BJ (cell line): ENCODE measurements at regions not wholly inside any gene's neighbourhood (a gene's known extent, or its start where the extent isn't known, plus 50 kb on each side); places are given as distances from the start of the nearest gene placed in this dataset.
"Not testable (repeated sequence)": the region's sequence is repeated elsewhere in the genome, so short reads cannot be mapped to it uniquely, and the experiment has no call there.

ENCODE experiments used
- CTCF ChIA-PET: fragments of 350-600 bp; formaldehyde crosslinking; extraction: SDS; loops from one replicate; lab custom pipeline; 2021; ENCODE audit warnings: antibody characterized with exemption, inconsistent platforms; lab: Yijun Ruan, JAX
- POLR2A ChIA-PET: fragments of 300-600 bp; sonication (Branson Sonifier 250); formaldehyde crosslinking; extraction: SDS; loops from one replicate; lab custom pipeline; 2021; ENCODE audit warnings: antibody characterized with exemption; lab: Charles Lee
- DNase-seq: peaks from one replicate; pipeline ENCODE4 v3.0.0-alpha.2; 2011; ENCODE audit warnings: low read depth
- H3K27me3 ChIP-seq: 2 replicates; pipeline ENCODE4 v1.6.0; 2011; ENCODE audit warnings: low read length; ENCODE audit not compliant: control insufficient read depth, insufficient read depth
- H3K36me3 ChIP-seq: 2 replicates; pipeline ENCODE4 v1.5.1; 2011; ENCODE audit warnings: low read length; ENCODE audit not compliant: control insufficient read depth, insufficient read depth
- H3K4me3 ChIP-seq: 2 replicates; pipeline ENCODE4 v1.5.1; 2011; ENCODE audit warnings: low read depth, mild to moderate bottlenecking, control low read depth, low read length
- TF ChIP-seq, protein P1 (sequence below): IDR thresholded peaks from 2 replicates; pipeline ENCODE4 v1.5.1; 2011; ENCODE audit warnings: low read depth, mild to moderate bottlenecking, control low read depth, inconsistent platforms, low read length, moderate library complexity; ENCODE audit not compliant: insufficient read depth

DNA sequence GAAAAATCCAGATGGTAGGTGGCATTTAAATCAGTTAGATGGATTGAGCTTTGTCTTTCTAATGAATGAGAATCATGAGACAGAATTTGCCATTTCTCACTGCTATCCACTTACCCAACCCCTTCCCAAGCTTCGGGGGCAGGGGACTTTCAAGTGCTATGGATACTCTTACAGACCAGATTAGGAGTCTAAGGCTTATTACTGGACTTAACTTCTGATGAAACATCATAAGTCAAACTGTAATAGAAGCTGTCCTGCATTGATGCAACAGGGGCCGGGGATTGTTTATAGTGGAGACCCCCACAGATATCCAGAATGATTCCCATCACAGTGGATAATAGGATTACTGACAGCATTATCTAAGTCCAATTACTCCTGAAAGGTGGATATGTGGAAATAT is 267.0 kb downstream of the NUF2 start:
- H3K27me3 ChIP-seq, result no peaks in the 10 kb centered on the region
- TF ChIP-seq, protein P1, sequence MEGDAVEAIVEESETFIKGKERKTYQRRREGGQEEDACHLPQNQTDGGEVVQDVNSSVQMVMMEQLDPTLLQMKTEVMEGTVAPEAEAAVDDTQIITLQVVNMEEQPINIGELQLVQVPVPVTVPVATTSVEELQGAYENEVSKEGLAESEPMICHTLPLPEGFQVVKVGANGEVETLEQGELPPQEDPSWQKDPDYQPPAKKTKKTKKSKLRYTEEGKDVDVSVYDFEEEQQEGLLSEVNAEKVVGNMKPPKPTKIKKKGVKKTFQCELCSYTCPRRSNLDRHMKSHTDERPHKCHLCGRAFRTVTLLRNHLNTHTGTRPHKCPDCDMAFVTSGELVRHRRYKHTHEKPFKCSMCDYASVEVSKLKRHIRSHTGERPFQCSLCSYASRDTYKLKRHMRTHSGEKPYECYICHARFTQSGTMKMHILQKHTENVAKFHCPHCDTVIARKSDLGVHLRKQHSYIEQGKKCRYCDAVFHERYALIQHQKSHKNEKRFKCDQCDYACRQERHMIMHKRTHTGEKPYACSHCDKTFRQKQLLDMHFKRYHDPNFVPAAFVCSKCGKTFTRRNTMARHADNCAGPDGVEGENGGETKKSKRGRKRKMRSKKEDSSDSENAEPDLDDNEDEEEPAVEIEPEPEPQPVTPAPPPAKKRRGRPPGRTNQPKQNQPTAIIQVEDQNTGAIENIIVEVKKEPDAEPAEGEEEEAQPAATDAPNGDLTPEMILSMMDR, result no peak
- ChIA-PET POLR2A (no interaction called here), CTCF (no interaction called here)
- no peak for DNase-seq
- no peaks in the 10 kb centered on the region for H3K36me3 ChIP-seq
- no peak overlapping the region for H3K4me3 ChIP-seq

DNA sequence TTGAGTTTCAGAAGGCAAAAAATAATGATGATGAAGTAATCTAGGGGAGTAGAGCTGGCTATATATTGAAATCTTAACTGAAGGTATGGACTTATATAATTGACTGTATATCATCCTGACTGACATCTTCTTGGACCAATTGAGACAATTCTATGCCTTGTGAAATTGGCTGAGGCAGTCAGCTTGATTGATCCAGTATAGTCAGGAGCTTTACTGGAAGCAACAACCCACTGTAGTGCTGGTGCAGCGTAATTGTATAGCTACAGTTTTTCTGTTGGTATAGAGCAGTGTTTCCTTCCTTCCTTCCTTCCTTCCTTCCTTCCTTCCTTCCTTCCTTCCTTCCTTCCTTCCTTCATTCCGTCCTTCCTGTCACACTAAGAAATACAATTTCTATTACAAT is 268.0 kb downstream of the NUF2 start:
- no peak for DNase-seq
- H3K36me3 ChIP-seq, result no peaks in the 10 kb centered on the region
- no peaks in the 10 kb centered on the region for H3K27me3 ChIP-seq
- TF ChIP-seq, protein P1, result no peak
- H3K4me3 ChIP-seq, result no peak overlapping the region
- ChIA-PET CTCF (no interaction called here), POLR2A (no interaction called here)

DNA sequence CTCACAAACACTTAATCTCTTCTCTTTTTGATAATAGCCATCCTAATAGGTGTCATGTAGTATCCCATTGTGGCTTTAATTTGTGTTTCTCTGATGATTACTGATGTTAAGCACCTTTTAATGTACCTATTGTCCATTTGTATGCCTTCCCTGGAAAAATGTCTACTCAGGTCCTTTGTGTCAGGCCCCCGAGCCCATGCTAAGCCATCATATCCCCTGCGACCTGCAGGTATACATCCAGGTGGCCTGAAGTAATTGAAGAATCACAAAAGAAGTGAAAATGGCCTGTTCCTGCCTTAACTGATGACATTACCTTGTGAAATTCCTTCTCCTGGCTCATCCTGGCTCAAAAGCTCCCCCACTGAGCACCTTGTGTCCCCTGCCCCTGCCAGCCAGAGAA is 269.4 kb downstream of the NUF2 start:
- H3K4me3 ChIP-seq, H3K36me3 ChIP-seq, H3K27me3 ChIP-seq, POLR2A ChIA-PET, CTCF ChIA-PET, DNase-seq: not testable (repeated sequence)

DNA sequence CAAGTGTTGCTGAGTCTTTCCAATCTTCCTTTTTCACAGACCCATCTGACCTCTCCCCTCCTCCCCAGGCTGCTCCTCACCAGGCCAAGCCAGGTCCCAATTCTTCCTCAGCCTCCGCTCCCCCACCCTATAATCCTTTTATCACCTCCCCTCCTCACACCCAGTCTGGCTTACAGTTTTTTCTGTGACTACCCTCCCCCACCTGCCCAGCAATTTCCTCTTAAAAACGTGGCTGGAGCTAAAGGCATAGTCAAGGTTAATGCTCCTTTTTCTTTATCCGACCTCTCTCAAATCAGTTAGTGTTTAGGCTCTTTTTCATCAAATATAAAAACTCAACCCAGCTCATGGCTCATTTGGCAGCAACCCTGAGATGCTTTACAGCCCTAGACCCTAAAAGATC is 270.9 kb downstream of the NUF2 start:
- POLR2A ChIA-PET, DNase-seq, CTCF ChIA-PET, H3K27me3 ChIP-seq, H3K4me3 ChIP-seq, H3K36me3 ChIP-seq: not testable (repeated sequence)

DNA sequence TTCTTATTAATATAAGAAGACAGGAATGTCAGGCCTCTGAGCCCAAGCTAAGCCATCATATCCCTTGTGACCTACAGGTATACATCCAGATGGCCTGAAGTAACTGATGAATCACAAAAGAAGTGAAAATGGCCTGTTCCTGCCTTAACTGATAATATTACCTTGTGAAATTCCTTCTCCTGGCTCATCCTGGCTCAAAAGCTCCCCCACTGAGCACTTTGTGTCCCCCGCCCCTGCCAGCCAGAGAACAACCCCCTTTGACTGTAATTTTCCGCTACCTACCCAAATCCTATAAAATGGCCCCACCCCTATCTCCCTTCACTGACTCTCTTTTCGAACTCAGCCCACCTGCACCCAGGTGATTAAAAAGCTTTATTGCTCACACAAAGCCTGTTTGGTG is 274.4 kb downstream of the NUF2 start:
- CTCF ChIA-PET, POLR2A ChIA-PET, H3K4me3 ChIP-seq, DNase-seq, H3K36me3 ChIP-seq, H3K27me3 ChIP-seq: not testable (repeated sequence)

DNA sequence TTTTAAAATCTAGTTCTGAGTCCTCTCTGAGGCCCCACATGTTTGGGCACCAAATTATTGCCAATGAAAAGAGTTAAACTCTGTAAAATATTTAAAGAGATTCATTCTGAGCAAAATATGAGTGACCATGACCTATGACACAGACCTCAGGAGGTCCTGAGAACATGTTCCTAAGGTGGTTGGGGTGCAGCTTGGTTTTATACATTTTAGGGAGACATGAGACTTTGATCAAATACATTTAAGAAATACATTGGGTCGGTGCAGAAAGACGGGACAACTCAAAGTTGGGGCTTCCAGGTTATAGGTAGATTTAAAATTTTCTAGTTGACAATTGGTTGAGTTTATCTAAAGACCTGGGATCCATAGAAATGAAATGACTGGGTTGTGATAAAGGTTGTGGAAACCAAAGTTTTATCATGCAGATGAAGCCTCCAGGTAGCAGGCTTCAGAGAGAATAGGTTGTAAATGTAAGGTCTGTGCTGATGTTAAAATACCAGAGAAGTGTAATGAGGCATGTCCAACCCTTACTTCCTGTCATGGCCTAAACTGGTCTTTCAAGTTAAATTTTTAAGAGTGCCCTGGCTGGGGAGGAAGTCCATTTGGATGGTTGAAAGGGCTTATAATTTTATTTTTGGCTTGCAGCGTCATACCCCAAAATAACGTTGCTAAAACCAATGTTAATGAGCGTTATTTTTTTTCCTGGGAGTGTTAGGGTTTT is 274.9 kb downstream of the NUF2 start:
- Histone ChIP-seq H3K36me3 (no peaks in the 10 kb centered on the region), H3K27me3 (no peaks in the 10 kb centered on the region), H3K4me3 (no peak overlapping the region)
- TF ChIP-seq, protein P1, result no peak
- DNase-seq, result no peak
- CTCF ChIA-PET, result no interaction called here
- POLR2A ChIA-PET, result no interaction called here

DNA sequence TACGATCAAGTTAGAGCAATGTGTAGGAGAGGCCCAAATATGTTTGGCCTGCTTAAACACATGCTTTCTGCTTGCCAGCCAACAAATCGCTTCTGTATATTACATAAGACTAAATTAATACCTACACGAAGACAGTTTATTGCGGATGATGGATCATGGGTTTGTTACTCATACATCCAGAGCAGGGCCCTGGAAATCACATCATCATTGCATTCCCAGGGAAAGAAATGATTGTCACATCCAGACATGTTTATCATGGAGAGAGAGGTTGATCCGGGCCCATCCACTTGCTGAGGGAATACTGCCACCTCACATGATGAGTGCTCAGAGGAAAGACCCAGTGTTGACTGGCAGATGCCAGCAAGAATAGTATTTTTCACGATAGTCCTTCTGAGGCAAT is 282.6 kb downstream of the NUF2 start:
- H3K36me3 ChIP-seq, result no peaks in the 10 kb centered on the region
- ChIA-PET CTCF (no interaction called here), POLR2A (no interaction called here)
- no peak for DNase-seq
- H3K27me3 ChIP-seq, result no peaks in the 10 kb centered on the region; the same call in 1 of the 2 replicates
- no peak overlapping the region for H3K4me3 ChIP-seq
- TF ChIP-seq, protein P1, result no peak
